DND-41 (cell line): ENCODE measurements at regions not wholly inside any gene's neighbourhood (a gene's known extent, or its start where the extent isn't known, plus 50 kb on each side); places are given as distances from the start of the nearest gene placed in this dataset.

Experiments used
- ATAC-seq: fragments of 200-7000 bp; cut with Tn5 transposase; 3 replicates; pipeline ENCODE4 v1.9.1; 2021; ENCODE audit warnings: low read depth; ENCODE audit not compliant: insufficient read depth
- DNase-seq: peaks from one replicate; pipeline ENCODE4 v3.0.0-alpha.2; 2020
- H2AFZ ChIP-seq: 2 replicates; pipeline ENCODE4 v1.6.0; 2012; ENCODE audit warnings: low read depth, low read length
- H3K27ac ChIP-seq: 2 replicates; pipeline ENCODE4 v1.5.1; 2012; ENCODE audit warnings: low read length, inconsistent platforms
- H3K27me3 ChIP-seq: fragments of 200-600 bp; sonication (generic); 2 replicates; pipeline ENCODE4 v1.6.0; 2012; ENCODE audit warnings: low read length, mild to moderate bottlenecking, inconsistent platforms; ENCODE audit not compliant: insufficient read depth, poor library complexity
- H3K36me3 ChIP-seq: 2 replicates; pipeline ENCODE4 v1.5.1; 2012; ENCODE audit warnings: low read length, inconsistent platforms; ENCODE audit not compliant: insufficient read depth
- H3K4me1 ChIP-seq: 2 replicates; pipeline ENCODE4 v1.5.1; 2012; ENCODE audit warnings: mild to moderate bottlenecking, low read length; ENCODE audit not compliant: insufficient read depth
- H3K4me2 ChIP-seq: 2 replicates; pipeline ENCODE4 v1.6.0; 2012; ENCODE audit warnings: mild to moderate bottlenecking, moderate library complexity, low read length, inconsistent platforms; ENCODE audit not compliant: insufficient read depth
- H3K4me3 ChIP-seq, 2 experiments: fragments of 200-600 bp in 1 of 2; shearing (Covaris generic) in 1 of 2; 2 replicates each; pipeline ENCODE4 v1.5.1; 2012 to 2016; ENCODE audit warnings: inconsistent platforms in 2 of 2, low read length in 2 of 2, mild to moderate bottlenecking in 2 of 2, low read depth in 1 of 2, moderate library complexity in 1 of 2
- H3K79me2 ChIP-seq: 2 replicates; pipeline ENCODE4 v1.6.0; 2012; ENCODE audit warnings: low read length, inconsistent platforms; ENCODE audit not compliant: insufficient read depth
- H3K9ac ChIP-seq: 2 replicates; pipeline ENCODE4 v1.6.0; 2012; ENCODE audit warnings: low read depth, mild to moderate bottlenecking, inconsistent platforms, low read length, moderate library complexity
- H3K9me3 ChIP-seq: 2 replicates; pipeline ENCODE4 v1.5.1; 2012; ENCODE audit warnings: low read length, moderate library complexity, mild to moderate bottlenecking, inconsistent platforms; ENCODE audit not compliant: insufficient read depth, severe bottlenecking
- H4K20me1 ChIP-seq: 2 replicates; pipeline ENCODE4 v1.6.0; 2012; ENCODE audit warnings: low read length; ENCODE audit not compliant: insufficient read depth
- CTCF ChIP-seq: IDR thresholded peaks from 2 replicates; pipeline ENCODE4 v1.5.1; 2012; ENCODE audit warnings: borderline replicate concordance, low read length, moderate library complexity, mild to moderate bottlenecking; ENCODE audit not compliant: poor library complexity, severe bottlenecking; ENCODE audit errors: extremely low read depth
- EZH2 ChIP-seq: IDR thresholded peaks from 3 replicates; pipeline ENCODE4 v1.6.1; 2012; ENCODE audit warnings: borderline replicate concordance, low read depth, mild to moderate bottlenecking, moderate library complexity, low read length, inconsistent platforms; ENCODE audit not compliant: severe bottlenecking

- ATAC-seq, result no peak
- no peaks in the 10 kb centered on the region for H3K9me3 ChIP-seq
- no peak overlapping the region for H3K4me3 ChIP-seq
- H3K79me2 ChIP-seq, result no peaks in the 10 kb centered on the region
- no peak for DNase-seq
- TF ChIP-seq CTCF (no peak), EZH2 (no peak)
- no peaks in the 10 kb centered on the region for H4K20me1 ChIP-seq
- H3K27ac ChIP-seq, result no peak overlapping the region
- H3K9ac ChIP-seq, result no peak overlapping the region
- no peaks in the 10 kb centered on the region for H3K27me3 ChIP-seq
- no peaks in the 10 kb centered on the region for H3K36me3 ChIP-seq
- H3K4me1 ChIP-seq, result no peaks in the 10 kb centered on the region
- no peak overlapping the region for H2AFZ ChIP-seq
- H3K4me2 ChIP-seq, result no peak overlapping the region
Observed at GRCh38 chr4:13953083-13953482, 325.6 kb upstream of the BOD1L1 start.

GRCh38 chr4:13955551-13955950, 328.0 kb upstream of the BOD1L1 start:
- Histone ChIP-seq H2AFZ (no peak overlapping the region), H3K9me3 (no peaks in the 10 kb centered on the region), H4K20me1 (no peaks in the 10 kb centered on the region), H3K27me3 (no peaks in the 10 kb centered on the region), H3K4me2 (no peak overlapping the region), H3K9ac (no peak overlapping the region), H3K36me3 (no peaks in the 10 kb centered on the region), H3K4me3 (no peak overlapping the region), H3K79me2 (no peaks in the 10 kb centered on the region), H3K4me1 (no peaks in the 10 kb centered on the region), H3K27ac (no peak overlapping the region)
- DNase-seq, result no peak
- TF ChIP-seq EZH2 (no peak), CTCF (no peak)
- no peak for ATAC-seq

- DNase-seq (no peak), ATAC-seq (no peak)
- no peaks in the 10 kb centered on the region for H3K9me3 ChIP-seq
- H4K20me1 ChIP-seq, result no peaks in the 10 kb centered on the region
- no peak overlapping the region for H3K9ac ChIP-seq
- H3K4me2 ChIP-seq, result no peak overlapping the region
- no peaks in the 10 kb centered on the region for H3K36me3 ChIP-seq
- no peak overlapping the region for H3K27ac ChIP-seq
- no peaks in the 10 kb centered on the region for H3K4me1 ChIP-seq
- H3K27me3 ChIP-seq, result no peaks in the 10 kb centered on the region
- H3K4me3 ChIP-seq, result no peak overlapping the region
- no peaks in the 10 kb centered on the region for H3K79me2 ChIP-seq
- no peak for TF ChIP-seq CTCF
- no peak for TF ChIP-seq EZH2
- no peak overlapping the region for H2AFZ ChIP-seq
Observed at GRCh38 chr4:13956947-13957346, 329.4 kb upstream of the BOD1L1 start.

GRCh38 chr4:13957871-13958270, 330.3 kb upstream of the BOD1L1 start:
- TF ChIP-seq CTCF (no peak), EZH2 (no peak)
- Histone ChIP-seq H3K79me2 (no peaks in the 10 kb centered on the region), H3K36me3 (no peaks in the 10 kb centered on the region), H3K27ac (no peak overlapping the region), H3K9ac (no peak overlapping the region), H3K9me3 (no peaks in the 10 kb centered on the region), H3K4me3 (no peak overlapping the region), H3K4me1 (no peaks in the 10 kb centered on the region), H3K27me3 (no peaks in the 10 kb centered on the region), H3K4me2 (no peak overlapping the region), H2AFZ (no peak overlapping the region), H4K20me1 (no peaks in the 10 kb centered on the region)
- DNase-seq (no peak), ATAC-seq (no peak)
